H1 (cell line): ENCODE measurements at regions not wholly inside any gene's neighbourhood (a gene's known extent, or its start where the extent isn't known, plus 50 kb on each side); places are given as distances from the start of the nearest gene placed in this dataset.
A peak's percentile ranks its signal among the peaks of the same experiment; 100 is the strongest.

ENCODE experiments used
- CTCF ChIA-PET: fragments of 300-600 bp; sonication (Branson Sonifier 250); formaldehyde crosslinking; loops from one replicate; lab custom pipeline; 2021; ENCODE audit not compliant: partially characterized antibody; lab: Charles Lee
- POLR2A ChIA-PET: fragments of 300-600 bp; sonication (Branson Sonifier 250); formaldehyde crosslinking; loops from one replicate; lab custom pipeline; 2021; ENCODE audit warnings: inconsistent platforms; ENCODE audit not compliant: partially characterized antibody; lab: Charles Lee
- DNase-seq, 2 experiments: peaks; one replicate each; pipeline versions ENCODE4 v3.0.0 to v3.0.0-alpha.2; 2010 to 2022; ENCODE audit warnings: low spot score in 2 of 2, low read depth in 1 of 2, mixed read lengths in 1 of 2
- FAIRE-seq: peaks from 2 replicates; lab custom pipeline; 2011; peaks lifted over from hg19 to GRCh38; lab: Jason Lieb, UNC
- H2AFZ ChIP-seq: 2 replicates; pipeline ENCODE4 v1.8.1; 2012; ENCODE audit warnings: low read length, inconsistent platforms
- H2AK5ac ChIP-seq: 2 replicates; pipeline ENCODE4 v1.6.1; 2013; ENCODE audit warnings: low read depth, low read length
- H2BK120ac ChIP-seq: replicated peaks from 2 replicates; pipeline ENCODE3; 2013; ENCODE audit warnings: low read depth, low read length, inconsistent platforms
- H2BK12ac ChIP-seq: 2 replicates; pipeline ENCODE4 v1.6.1; 2013; ENCODE audit warnings: low read depth, low read length
- H2BK15ac ChIP-seq: 2 replicates; pipeline ENCODE4 v1.6.1; 2013; ENCODE audit warnings: low read length
- H2BK20ac ChIP-seq: 2 replicates; pipeline ENCODE4 v1.6.1; 2013; ENCODE audit warnings: low read length
- H2BK5ac ChIP-seq: 2 replicates; pipeline ENCODE4 v1.6.1; 2013; ENCODE audit warnings: low read depth, low read length
- H3K14ac ChIP-seq: 2 replicates; pipeline ENCODE4 v1.6.1; 2013; ENCODE audit warnings: inconsistent platforms; ENCODE audit not compliant: insufficient read length
- H3K18ac ChIP-seq: 2 replicates; pipeline ENCODE4 v1.6.1; 2013; ENCODE audit warnings: low read length; ENCODE audit errors: extremely low read depth
- H3K23ac ChIP-seq: 2 replicates; pipeline ENCODE4 v1.6.1; 2013; ENCODE audit warnings: inconsistent platforms; ENCODE audit not compliant: insufficient read length
- H3K23me2 ChIP-seq: 2 replicates; pipeline ENCODE4 v1.6.1; 2013; ENCODE audit warnings: low read depth, low read length
- H3K27ac ChIP-seq: 2 replicates; pipeline ENCODE4 v1.6.1; 2011; ENCODE audit warnings: low read depth, low read length, inconsistent platforms
- H3K27me3 ChIP-seq, 4 experiments: replicated peaks in 1 of 4; 1 replicate in 1 of 4; 2 replicates in 3 of 4; pipeline versions ENCODE4 v1.6.1 to v1.8.1; 2011 to 2013; ENCODE audit warnings: low read length in 3 of 4, mild to moderate bottlenecking in 3 of 4, inconsistent platforms in 2 of 4, mixed read lengths in 2 of 4, moderate library complexity in 1 of 4; ENCODE audit not compliant: control insufficient read depth in 3 of 4, insufficient read depth in 3 of 4; ENCODE audit errors: extremely low read depth in 1 of 4
- H3K36me3 ChIP-seq, 4 experiments: 2 replicates each; pipeline versions ENCODE4 v1.6.1 to v1.8.1; 2011 to 2013; ENCODE audit warnings: mild to moderate bottlenecking in 4 of 4, low read length in 3 of 4, moderate library complexity in 2 of 4, control low read depth in 1 of 4, inconsistent platforms in 1 of 4; ENCODE audit not compliant: insufficient read depth in 4 of 4, control insufficient read depth in 2 of 4
- H3K4ac ChIP-seq: replicated peaks from 2 replicates; pipeline ENCODE3; 2013; ENCODE audit warnings: low read length, low read depth, mixed read lengths, inconsistent platforms; ENCODE audit not compliant: insufficient read length
- H3K4me1 ChIP-seq, 4 experiments: replicated peaks in 1 of 4; 1 replicate in 1 of 4; 2 replicates in 3 of 4; pipeline versions ENCODE4 v1.6.1 to v1.8.1; 2011 to 2013; ENCODE audit warnings: low read length in 3 of 4, inconsistent platforms in 2 of 4, mixed read lengths in 1 of 4; ENCODE audit not compliant: insufficient read depth in 4 of 4, control insufficient read depth in 3 of 4
- H3K4me2 ChIP-seq, 2 experiments: 2 replicates each; pipeline versions ENCODE4 v1.6.1 to v1.8.1; 2011 to 2013; ENCODE audit warnings: low read depth in 2 of 2, low read length in 2 of 2, control low read depth in 1 of 2, inconsistent platforms in 1 of 2, mild to moderate bottlenecking in 1 of 2; ENCODE audit not compliant: insufficient read depth in 1 of 2
- H3K4me3 ChIP-seq, 4 experiments: fragments of 200-600, 300-600 bp in 1 of 4; sonication (generic), shearing (Covaris generic), sonication (Bioruptor Twin) in 1 of 4; 2 replicates each; pipeline versions ENCODE4 v1.5.1 to v1.8.1; 2011 to 2016; ENCODE audit warnings: low read length in 4 of 4, low read depth in 3 of 4, control low read depth in 2 of 4, inconsistent platforms in 2 of 4, mild to moderate bottlenecking in 2 of 4, mixed read lengths in 1 of 4, moderate library complexity in 1 of 4; ENCODE audit not compliant: insufficient read depth in 2 of 4; ENCODE audit errors: extremely low read depth in 1 of 4
- H3K56ac ChIP-seq: replicated peaks from 2 replicates; pipeline ENCODE3; 2013; ENCODE audit warnings: low read depth, mild to moderate bottlenecking, mixed read lengths, low read length, inconsistent platforms; ENCODE audit not compliant: insufficient read length
- H3K79me1 ChIP-seq: 2 replicates; pipeline ENCODE4 v1.6.1; 2013; ENCODE audit warnings: low read depth, low read length, control low read depth
- H3K79me2 ChIP-seq, 2 experiments: 2 replicates each; pipeline versions ENCODE4 v1.6.1 to v1.8.1; 2012 to 2013; ENCODE audit warnings: low read length in 2 of 2, mild to moderate bottlenecking in 2 of 2, inconsistent platforms in 1 of 2; ENCODE audit not compliant: insufficient read depth in 2 of 2, control insufficient read depth in 1 of 2
- H3K9ac ChIP-seq, 4 experiments: replicated peaks in 1 of 4; 1 replicate in 1 of 4; 2 replicates in 3 of 4; pipeline versions ENCODE4 v1.6.1 to v1.8.1; 2011 to 2013; ENCODE audit warnings: low read depth in 3 of 4, low read length in 3 of 4, control low read depth in 2 of 4, mild to moderate bottlenecking in 2 of 4, moderate library complexity in 2 of 4, inconsistent platforms in 1 of 4; ENCODE audit errors: extremely low read depth in 1 of 4
- H3K9me3 ChIP-seq, 2 experiments: 2 replicates each; pipeline versions ENCODE4 v1.6.1 to v1.8.1; 2012 to 2013; ENCODE audit warnings: mild to moderate bottlenecking in 2 of 2, moderate library complexity in 2 of 2, control low read depth in 1 of 2, inconsistent platforms in 1 of 2, low read depth in 1 of 2, low read length in 1 of 2, mixed read lengths in 1 of 2; ENCODE audit not compliant: insufficient read depth in 2 of 2
- H4K20me1 ChIP-seq, 2 experiments: replicated peaks in 1 of 2; 2 replicates each; pipeline versions ENCODE3 to v1.8.1; 2011 to 2013; ENCODE audit warnings: inconsistent platforms in 2 of 2, low read length in 2 of 2, mild to moderate bottlenecking in 1 of 2; ENCODE audit not compliant: insufficient read depth in 2 of 2, control insufficient read depth in 1 of 2
- H4K5ac ChIP-seq: 2 replicates; pipeline ENCODE4 v1.6.1; 2013; ENCODE audit warnings: low read length, low read depth, mixed read lengths, inconsistent platforms; ENCODE audit not compliant: insufficient read length
- H4K8ac ChIP-seq: 2 replicates; pipeline ENCODE4 v1.8.0; 2013; ENCODE audit warnings: mild to moderate bottlenecking, moderate library complexity, low read length, inconsistent platforms; ENCODE audit not compliant: insufficient read depth; ENCODE audit errors: extremely low read depth
- H4K91ac ChIP-seq: replicated peaks from 2 replicates; pipeline ENCODE3; 2013; ENCODE audit warnings: low read length, mixed read lengths, inconsistent platforms; ENCODE audit not compliant: insufficient read length
- CEBPB ChIP-seq: IDR thresholded peaks from 2 replicates; pipeline ENCODE4 v1.6.1; 2012; ENCODE audit warnings: low read depth, low read length
- JUN ChIP-seq: IDR thresholded peaks from 2 replicates; pipeline ENCODE4 v1.6.1; 2011; ENCODE audit warnings: low read depth, mild to moderate bottlenecking, improper control_type of control experiment, low read length
- NANOG ChIP-seq: IDR thresholded peaks from 2 replicates; pipeline ENCODE4 v1.6.1; 2011; ENCODE audit warnings: low read length, low read depth, mild to moderate bottlenecking, inconsistent platforms; ENCODE audit not compliant: insufficient read depth, poor library complexity, severe bottlenecking
- NRF1 ChIP-seq: IDR thresholded peaks from 2 replicates; pipeline ENCODE4 v1.6.1; 2011; ENCODE audit warnings: mild to moderate bottlenecking, low read depth, low read length, improper control_type of control experiment
- POLR2AphosphoS5 ChIP-seq: IDR thresholded peaks from 2 replicates; pipeline ENCODE4 v1.6.1; 2011; ENCODE audit warnings: low read depth, low read length
- POU5F1 ChIP-seq: IDR thresholded peaks from 2 replicates; pipeline ENCODE4 v1.6.1; 2011; ENCODE audit warnings: low read depth, mild to moderate bottlenecking, low read length, moderate library complexity
- RXRA ChIP-seq: IDR thresholded peaks from 2 replicates; pipeline ENCODE4 v1.6.1; 2011; ENCODE audit warnings: low read depth, mild to moderate bottlenecking, low read length, moderate library complexity; ENCODE audit not compliant: insufficient read depth
- SAP30 ChIP-seq: fragments of 300-600 bp; sonication (generic); IDR thresholded peaks from 2 replicates; pipeline ENCODE4 v1.7.1; 2012; ENCODE audit warnings: low read length, moderate library complexity, mild to moderate bottlenecking, inconsistent platforms; ENCODE audit not compliant: insufficient read depth, insufficient replicate concordance
- SIN3A ChIP-seq, 2 experiments: IDR thresholded peaks in 1 of 2; conservative IDR thresholded peaks in 1 of 2; 2 replicates each; pipeline ENCODE4 v1.6.1; 2011 to 2012; ENCODE audit warnings: low read length in 2 of 2, improper control_type of control experiment in 1 of 2, low read depth in 1 of 2, mild to moderate bottlenecking in 1 of 2
- WGBS, 2 experiments: shearing (Covaris generic) in 1 of 2; methylation state at CpG; one replicate each; pipeline versions ENCODE4 v1.1.6 to v1.1.7; 2013 to 2015; ENCODE audit warnings: low lambda C conversion rate in 2 of 2, mixed read lengths in 2 of 2, inconsistent platforms in 1 of 2, low coverage in 1 of 2, missing lambda C conversion rate in 1 of 2; ENCODE audit not compliant: insufficient replicate concordance in 2 of 2, insufficient coverage in 1 of 2, insufficient read length in 1 of 2; ENCODE audit errors: extremely low coverage in 1 of 2, missing lambda C conversion rate in 1 of 2; 5-methylcytosine and 5-hydroxymethylcytosine counted together
- TF ChIP-seq, protein P1 (sequence below): IDR thresholded peaks from 2 replicates; pipeline ENCODE4 v1.6.1; 2012; ENCODE audit warnings: inconsistent platforms

GRCh38 chr10:31603235-31604087 is 284.4 kb downstream of the ZEB1 start:
- peaks cover 2 to 9% (median 5%) of the 10 kb centered on the region in 4 experiments for H3K4me1 ChIP-seq
- H3K56ac ChIP-seq: peak overlapping the region; percentile 36
- H2BK15ac ChIP-seq: peak overlapping the region; percentile 95; the same call in 1 of the 2 replicates
- H3K27ac ChIP-seq: peak overlapping the region; percentile 53; the same call in 1 of the 2 replicates
- peak overlapping the region in 3 of 4 experiments; percentile 56 to 77 (median 58); a peak in 5 of 7 replicates for H3K9ac ChIP-seq
- no peak overlapping the region for H2BK120ac ChIP-seq
- peak overlapping the region; percentile 68 to 81 (median 74) for H3K4me3 ChIP-seq
- H3K18ac ChIP-seq: peak overlapping the region; percentile 60
- H3K23ac ChIP-seq: no peak overlapping the region
- no peak overlapping the region for H3K14ac ChIP-seq
- H3K36me3 ChIP-seq: no peaks in the 10 kb centered on the region
- peak; percentile 90 to 96 for DNase-seq
- peaks cover 7% of the 10 kb centered on the region; the same call in 1 of the 2 replicates for H3K23me2 ChIP-seq
- CTCF ChIA-PET: interaction anchor here (0.5 to 7.8 kb wide), 4 partner anchors 14 to 277 kb away, joined by 3 to 39 read pairs (median 4); no protein-coding TSS in a partner anchor
- H3K79me1 ChIP-seq: no peaks in the 10 kb centered on the region
- no peak for FAIRE-seq
- H2AK5ac ChIP-seq: 0 out of 2 replicates have a peak overlapping the region, but pooled peaks have one; percentile 24
- peak overlapping the region; percentile 83; the same call in 1 of the 2 replicates for H4K8ac ChIP-seq
- H3K9me3 ChIP-seq: no peaks in the 10 kb centered on the region
- peak overlapping the region; percentile 57; the same call in 1 of the 2 replicates for H2AFZ ChIP-seq
- POLR2A ChIA-PET: interaction anchor here (0.5 to 1.2 kb wide), 2 partner anchors 17 to 819 kb away, joined by 3 read pairs; no protein-coding TSS in a partner anchor
- peak overlapping the region; percentile 68; the same call in 1 of the 2 replicates for H2BK12ac ChIP-seq
- H3K4ac ChIP-seq: peak overlapping the region; percentile 47
- peak overlapping the region; percentile 84 to 92 for H3K4me2 ChIP-seq
- no peaks in the 10 kb centered on the region for H4K20me1 ChIP-seq
- H3K79me2 ChIP-seq: no peaks in the 10 kb centered on the region
- H2BK20ac ChIP-seq: no peak overlapping the region
- 12% methylated on average over 65 of the region's 68 CpGs; no CpG with 5 or more reads in 1 of the 2 experiments for WGBS, 2 experiments
- H3K27me3 ChIP-seq: no peaks in the 10 kb centered on the region
- H4K5ac ChIP-seq: peak overlapping the region; percentile 73
- peak overlapping the region; percentile 71; the same call in 1 of the 2 replicates for H2BK5ac ChIP-seq
- H4K91ac ChIP-seq: no peak overlapping the region
- no peak for TF ChIP-seq JUN
- no peak for TF ChIP-seq RXRA
- TF ChIP-seq POLR2AphosphoS5: peak; percentile 65
- no peak for TF ChIP-seq NANOG
- 0 out of 4 replicates have a peak, but pooled peaks of 1 of the 2 experiments have one; percentile 22 for TF ChIP-seq SIN3A (conservative IDR thresholded peaks at IDR 0.05 in 1 of 2, IDR thresholded peaks at IDR 0.05 in 1 of 2; ENCODE audit: low read depth in 1 of 2, low read length in 2 of 2)
- no peak for TF ChIP-seq POU5F1
- TF ChIP-seq, protein P1, sequence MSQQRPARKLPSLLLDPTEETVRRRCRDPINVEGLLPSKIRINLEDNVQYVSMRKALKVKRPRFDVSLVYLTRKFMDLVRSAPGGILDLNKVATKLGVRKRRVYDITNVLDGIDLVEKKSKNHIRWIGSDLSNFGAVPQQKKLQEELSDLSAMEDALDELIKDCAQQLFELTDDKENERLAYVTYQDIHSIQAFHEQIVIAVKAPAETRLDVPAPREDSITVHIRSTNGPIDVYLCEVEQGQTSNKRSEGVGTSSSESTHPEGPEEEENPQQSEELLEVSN: no peak; the same call in none of the 2 replicates
- TF ChIP-seq NRF1: no peak
- no peak for TF ChIP-seq SAP30
- TF ChIP-seq CEBPB: no peak
